SU-DHL-6 (cell line): ENCODE measurements at regions not wholly inside any gene's neighbourhood (a gene's known extent, or its start where the extent isn't known, plus 50 kb on each side); places are given as distances from the start of the nearest gene placed in this dataset.

ENCODE experiments used
- H2AFZ ChIP-seq: fragments of 200-600 bp; sonication (generic); 2 replicates; pipeline ENCODE4 v1.6.1; 2014; ENCODE audit warnings: low read depth, mild to moderate bottlenecking, moderate library complexity, mixed read lengths, antibody characterized with exemption, low read length; ENCODE audit not compliant: severe bottlenecking
- H3F3A ChIP-seq: fragments of 200-600 bp; shearing (Covaris generic); 2 replicates; pipeline ENCODE4 v1.6.0; 2016; ENCODE audit warnings: antibody characterized with exemption, mild to moderate bottlenecking; ENCODE audit not compliant: insufficient read depth
- H3K27ac ChIP-seq: fragments of 200-600 bp; sonication (generic); 2 replicates; pipeline ENCODE4 v1.5.1; 2016; ENCODE audit warnings: low read depth, mild to moderate bottlenecking, low read length, moderate library complexity, mixed read lengths
- H3K27me3 ChIP-seq: fragments of 200-600 bp; sonication (generic), shearing (Covaris generic); 2 replicates; pipeline ENCODE4 v1.6.0; 2014; ENCODE audit warnings: mild to moderate bottlenecking, low read length
- H3K36me3 ChIP-seq: fragments of 200-600 bp; sonication (generic); 2 replicates; pipeline ENCODE4 v1.6.1; 2014; ENCODE audit warnings: mild to moderate bottlenecking, low read length, mixed read lengths
- H3K4me2 ChIP-seq: fragments of 300-600, 200-600 bp; shearing (Covaris generic), sonication (generic); 2 replicates; pipeline ENCODE4 v1.6.0; 2014; ENCODE audit warnings: low read length, low read depth, mild to moderate bottlenecking; ENCODE audit not compliant: poor library complexity, severe bottlenecking
- H3K4me3 ChIP-seq: fragments of 200-600 bp; sonication (generic); 2 replicates; pipeline ENCODE4 v1.5.1; 2014; ENCODE audit warnings: antibody characterized with exemption, low read length, mild to moderate bottlenecking, mixed read lengths; ENCODE audit not compliant: insufficient read depth, poor library complexity, severe bottlenecking
- H3K79me2 ChIP-seq: fragments of 200-600 bp; sonication (generic); 2 replicates; pipeline ENCODE4 v1.6.1; 2014; ENCODE audit warnings: mild to moderate bottlenecking, low read length, moderate library complexity; ENCODE audit not compliant: insufficient read depth
- H3K9ac ChIP-seq: fragments of 200-600 bp; sonication (generic); 2 replicates; pipeline ENCODE4 v1.7.0; 2014; ENCODE audit warnings: mild to moderate bottlenecking, low read length
- H3K9me2 ChIP-seq: fragments of 200-600 bp; sonication (generic); replicated peaks from 2 replicates; pipeline ENCODE4 v1.6.1; 2014; ENCODE audit warnings: low read length; ENCODE audit not compliant: insufficient read depth
- H3K9me3 ChIP-seq: fragments of 200-600 bp; sonication (generic); 2 replicates; pipeline ENCODE4 v1.6.1; 2014; ENCODE audit warnings: low read length, mixed read lengths; ENCODE audit not compliant: insufficient read depth
- H4K20me1 ChIP-seq: fragments of 200-600 bp; sonication (generic); 2 replicates; pipeline ENCODE4 v1.6.1; 2014; ENCODE audit warnings: low read depth, mild to moderate bottlenecking, antibody characterized with exemption, low read length, moderate library complexity, mixed read lengths
- CTCF ChIP-seq: fragments of 200-600 bp; sonication (generic); IDR thresholded peaks from one replicate; pipeline ENCODE4 v1.5.1; 2017; ENCODE audit warnings: antibody characterized with exemption, mild to moderate bottlenecking, low read length, moderate library complexity; ENCODE audit not compliant: insufficient read depth, poor library complexity, severe bottlenecking
- EZH2phosphoT487 ChIP-seq: fragments of 200-600 bp; sonication (generic), shearing (Covaris generic); conservative IDR thresholded peaks from 2 replicates; pipeline ENCODE4 v1.6.1; 2018; ENCODE audit warnings: mild to moderate bottlenecking, antibody characterized with exemption, low read length, moderate library complexity, mixed read lengths

GRCh38 chr17:27082775-27083154 is 211.1 kb upstream of the WSB1 start:
- no peaks in the 10 kb centered on the region for H3K9me3 ChIP-seq
- H3K9me2 ChIP-seq: no peaks in the 10 kb centered on the region

DNA sequence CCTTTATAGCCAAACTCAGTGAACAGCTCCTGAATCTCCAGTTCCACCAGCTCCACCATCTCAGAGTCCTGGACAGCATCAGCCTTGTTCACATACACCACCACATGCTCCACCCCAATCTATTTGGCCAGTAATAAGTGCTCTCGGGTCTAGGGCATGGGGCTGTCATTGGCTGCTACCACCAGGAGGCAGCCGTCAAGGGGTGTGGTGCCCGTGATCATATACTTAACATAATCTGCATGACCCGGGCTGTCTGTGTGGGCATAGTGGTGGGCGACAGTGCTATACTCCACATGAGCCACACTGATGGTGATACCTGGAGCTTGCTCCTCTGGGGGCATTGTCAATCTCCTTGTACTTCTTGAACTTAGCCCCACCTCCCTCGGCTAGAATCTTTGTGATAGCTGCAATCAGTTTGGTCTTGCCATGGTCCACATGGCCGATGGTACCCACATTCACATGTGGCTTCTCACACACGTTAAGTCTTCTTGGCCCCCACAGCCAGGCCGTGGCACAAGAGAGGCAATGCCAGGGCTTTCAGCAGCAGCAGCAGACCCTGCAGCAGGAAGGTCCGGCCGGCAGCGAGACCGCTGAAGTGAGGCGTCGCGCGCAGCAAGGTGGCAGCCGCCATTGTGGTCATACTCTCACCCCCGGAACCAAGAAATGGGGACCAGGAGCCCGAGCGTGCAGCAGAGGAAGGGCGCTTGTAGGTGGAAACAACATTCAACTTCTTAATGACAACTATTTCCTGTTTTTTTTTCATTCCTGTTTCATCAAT is 210.3 kb upstream of the WSB1 start:
- H3F3A ChIP-seq: no peaks in the 10 kb centered on the region
- H3K9ac ChIP-seq: no peak overlapping the region
- H3K4me2 ChIP-seq: no peak overlapping the region
- no peaks in the 10 kb centered on the region for H3K9me3 ChIP-seq
- H3K4me3 ChIP-seq: no peak overlapping the region
- H3K79me2 ChIP-seq: no peaks in the 10 kb centered on the region
- H2AFZ ChIP-seq: no peak overlapping the region
- no peaks in the 10 kb centered on the region for H4K20me1 ChIP-seq
- no peaks in the 10 kb centered on the region for H3K27me3 ChIP-seq
- no peaks in the 10 kb centered on the region for H3K36me3 ChIP-seq
- TF ChIP-seq EZH2phosphoT487 (no peak), CTCF (no peak)
- H3K9me2 ChIP-seq: no peaks in the 10 kb centered on the region
- H3K27ac ChIP-seq: no peak overlapping the region

More at GRCh38 chr17:27082775-27083154, 211.1 kb upstream of the WSB1 start:
- H3K9ac ChIP-seq: no peak overlapping the region
- H3F3A ChIP-seq: no peaks in the 10 kb centered on the region
- no peak overlapping the region for H2AFZ ChIP-seq
- H3K79me2 ChIP-seq: no peaks in the 10 kb centered on the region
- no peak overlapping the region for H3K4me2 ChIP-seq
- no peak overlapping the region for H3K4me3 ChIP-seq
- no peaks in the 10 kb centered on the region for H3K36me3 ChIP-seq
- H3K27ac ChIP-seq: no peak overlapping the region
- H3K27me3 ChIP-seq: no peaks in the 10 kb centered on the region
- TF ChIP-seq EZH2phosphoT487 (no peak), CTCF (no peak)
- no peaks in the 10 kb centered on the region for H4K20me1 ChIP-seq

DNA sequence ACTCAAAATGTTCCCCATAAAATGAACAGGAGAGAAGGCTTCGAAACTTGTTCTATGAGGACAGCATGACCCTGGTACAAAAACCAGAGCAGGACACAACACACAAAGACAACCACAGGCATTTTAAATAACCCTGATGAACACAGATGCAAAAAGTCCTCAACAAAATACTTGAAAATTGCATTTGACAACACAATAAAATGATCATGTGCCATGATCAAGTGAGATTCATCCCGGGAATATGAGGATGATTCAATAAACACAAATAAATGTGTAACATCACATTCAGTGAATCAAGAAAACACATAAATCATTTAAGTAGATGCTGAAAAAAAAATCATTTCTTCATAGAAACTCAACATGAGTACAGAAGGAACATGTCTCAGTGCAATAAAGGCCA is 208.4 kb upstream of the WSB1 start:
- TF ChIP-seq EZH2phosphoT487 (no peak), CTCF (no peak)
- no peak overlapping the region for H3K4me2 ChIP-seq
- no peaks in the 10 kb centered on the region for H3K79me2 ChIP-seq
- H3K27me3 ChIP-seq: no peaks in the 10 kb centered on the region
- H2AFZ ChIP-seq: no peak overlapping the region
- H4K20me1 ChIP-seq: no peaks in the 10 kb centered on the region
- H3K4me3 ChIP-seq: no peak overlapping the region
- H3F3A ChIP-seq: no peaks in the 10 kb centered on the region
- H3K9ac ChIP-seq: no peak overlapping the region
- H3K36me3 ChIP-seq: no peaks in the 10 kb centered on the region
- no peak overlapping the region for H3K27ac ChIP-seq
- no peaks in the 10 kb centered on the region for H3K9me3 ChIP-seq
- H3K9me2 ChIP-seq: no peaks in the 10 kb centered on the region
